HCT116 (cell line): ENCODE measurements at regions not wholly inside any gene's neighbourhood (a gene's known extent, or its start where the extent isn't known, plus 50 kb on each side); places are given as distances from the start of the nearest gene placed in this dataset.

Source experiments
- ATAC-seq: fragments of 200-7000 bp; cut with Tn5 transposase; 2 replicates; pipeline ENCODE4 v1.9.1; 2020; ENCODE audit warnings: mild to moderate bottlenecking, moderate library complexity
- BruUV-seq: library from RNA; stranded (reverse); fragments of 400-500 nt; replicated peaks from 2 replicates; lab custom pipeline; 2021; lab: Mats Ljungman, UMichigan
- CTCF ChIA-PET: fragments of 300-600 bp; sonication (Branson Sonifier 250); formaldehyde crosslinking; loops from one replicate; lab custom pipeline; 2021; ENCODE audit warnings: antibody characterized with exemption; lab: Charles Lee
- POLR2A ChIA-PET: fragments of 300-600, 350-600 bp; sonication (Branson Sonifier 250); formaldehyde crosslinking; loops from one replicate; lab custom pipeline; 2021; ENCODE audit warnings: antibody characterized with exemption; lab: Charles Lee
- RAD21 ChIA-PET, 2 experiments: fragments of 300-600 bp; sonication (Branson Sonifier 250); formaldehyde crosslinking; loops; one replicate each; lab custom pipeline; 2023; ENCODE audit warnings: low total read pairs in 2 of 2; ENCODE audit not compliant: uncharacterized antibody in 2 of 2, unreplicated experiment in 2 of 2, low non-redundant PET in 1 of 2; lab: Charles Lee
- DNase-seq: peaks from one replicate; pipeline ENCODE4 v3.0.0-alpha.2; 2010; ENCODE audit warnings: low read depth, low spot score
- H2AFZ ChIP-seq: fragments of 200-600 bp; shearing (Covaris generic), sonication (generic); 2 replicates; pipeline ENCODE4 v1.6.1; 2017; ENCODE audit warnings: low read depth, mixed run types, mixed read lengths, antibody characterized with exemption, low read length; ENCODE audit not compliant: poor library complexity, severe bottlenecking
- H3K27ac ChIP-seq: 2 replicates; pipeline ENCODE4 v1.5.1; 2012; ENCODE audit warnings: low read depth, low read length
- H3K27me3 ChIP-seq: fragments of 200-600 bp; sonication (generic); 2 replicates; pipeline ENCODE4 v1.6.1; 2016; ENCODE audit warnings: mixed run types, low read length, mixed read lengths; ENCODE audit not compliant: insufficient read depth
- H3K36me3 ChIP-seq, 2 experiments: fragments of 200-500 bp in 1 of 2; fragments of 200-600 bp in 1 of 2; sonication (Bioruptor generic) in 1 of 2; sonication (generic) in 1 of 2; 2 replicates each; pipeline versions ENCODE4 v1.5.1 to v1.6.1; 2014 to 2016; ENCODE audit warnings: low read length in 2 of 2, inconsistent platforms in 1 of 2, mixed read lengths in 1 of 2, mixed run types in 1 of 2; ENCODE audit not compliant: insufficient read depth in 2 of 2, control insufficient read depth in 1 of 2
- H3K4me1 ChIP-seq, 2 experiments: fragments of 200-600 bp in 1 of 2; sonication (generic) in 1 of 2; 2 replicates each; pipeline versions ENCODE4 v1.5.1 to v1.6.1; 2012 to 2017; ENCODE audit warnings: low read length in 2 of 2, inconsistent platforms in 1 of 2, mild to moderate bottlenecking in 1 of 2, mixed read lengths in 1 of 2, mixed run types in 1 of 2, moderate library complexity in 1 of 2; ENCODE audit not compliant: insufficient read depth in 2 of 2, control insufficient read depth in 1 of 2
- H3K4me2 ChIP-seq: fragments of 200-600 bp; sonication (generic); 2 replicates; pipeline ENCODE4 v1.6.1; 2017; ENCODE audit warnings: mixed run types, low read length, mixed read lengths
- H3K4me3 ChIP-seq, 2 experiments: fragments of 200-600 bp in 1 of 2; sonication (generic) in 1 of 2; replicated peaks in 1 of 2; 2 replicates each; pipeline ENCODE4 v1.5.1; 2011 to 2016; ENCODE audit warnings: low read length in 2 of 2, control low read depth in 1 of 2, low read depth in 1 of 2, mild to moderate bottlenecking in 1 of 2, mixed read lengths in 1 of 2, mixed run types in 1 of 2
- H3K79me2 ChIP-seq: fragments of 200-600 bp; sonication (generic); 2 replicates; pipeline ENCODE4 v1.6.1; 2017; ENCODE audit warnings: mild to moderate bottlenecking, mixed run types, low read length, moderate library complexity, mixed read lengths; ENCODE audit not compliant: insufficient read depth
- H3K9ac ChIP-seq: fragments of 200-600 bp; sonication (generic); 2 replicates; pipeline ENCODE4 v1.6.1; 2016; ENCODE audit warnings: low read length, mixed read lengths
- H3K9me2 ChIP-seq: fragments of 200-600 bp; sonication (generic), shearing (Covaris generic); 2 replicates; pipeline ENCODE4 v1.6.1; 2017; ENCODE audit warnings: mixed run types, mild to moderate bottlenecking, moderate library complexity; ENCODE audit not compliant: insufficient read depth
- H3K9me3 ChIP-seq, 2 experiments: fragments of 200-500 bp in 1 of 2; fragments of 200-600 bp in 1 of 2; sonication (Bioruptor generic) in 1 of 2; sonication (generic) in 1 of 2; 2 replicates each; pipeline ENCODE4 v1.6.1; 2014 to 2017; ENCODE audit warnings: low read length in 2 of 2, mixed read lengths in 2 of 2, inconsistent platforms in 1 of 2, low read depth in 1 of 2, mild to moderate bottlenecking in 1 of 2, mixed run types in 1 of 2, moderate library complexity in 1 of 2; ENCODE audit not compliant: control insufficient read depth in 1 of 2, insufficient read depth in 1 of 2
- H4K20me1 ChIP-seq: fragments of 200-600 bp; sonication (generic), shearing (Covaris generic); 2 replicates; pipeline ENCODE4 v1.6.1; 2017; ENCODE audit warnings: mixed run types, mild to moderate bottlenecking, moderate library complexity; ENCODE audit not compliant: insufficient read depth
- CBX3 ChIP-seq: IDR thresholded peaks from 2 replicates; pipeline ENCODE4 v1.6.1; 2012; ENCODE audit warnings: low read depth
- EGR1 ChIP-seq: IDR thresholded peaks from 2 replicates; pipeline ENCODE4 v1.6.1; 2012; ENCODE audit warnings: low read depth
- EZH2 ChIP-seq: fragments of 200-600 bp; sonication (generic); IDR thresholded peaks from 2 replicates; pipeline ENCODE4 v1.6.1; 2017; ENCODE audit warnings: antibody characterized with exemption, mixed run types
- EZH2phosphoT487 ChIP-seq: fragments of 200-600 bp; IDR thresholded peaks from 2 replicates; pipeline ENCODE4 v1.6.1; 2018; ENCODE audit warnings: antibody characterized with exemption, borderline replicate concordance
- JUND ChIP-seq: IDR thresholded peaks from 2 replicates; pipeline ENCODE4 v1.6.1; 2012
- SIN3A ChIP-seq: IDR thresholded peaks from 2 replicates; pipeline ENCODE4 v1.6.1; 2012; ENCODE audit warnings: low read depth
- SRF ChIP-seq: IDR thresholded peaks from 2 replicates; pipeline ENCODE4 v1.6.1; 2012; ENCODE audit warnings: low read depth
- TCF7L2 ChIP-seq: IDR thresholded peaks from 2 replicates; pipeline ENCODE4 v1.7.0; 2011; ENCODE audit warnings: borderline replicate concordance, inconsistent platforms; ENCODE audit not compliant: insufficient read depth, insufficient read length; ENCODE audit errors: extremely low read depth
- ZFX ChIP-seq: fragments of 450-650 bp; IDR thresholded peaks from 2 replicates; pipeline ENCODE4 v1.6.1; 2017
- intact Hi-C: fragments of 100-400 bp; cut with micrococcal nuclease; formaldehyde crosslinking; loops from 2 replicates; pipeline ENCODE4 v1.10.0; 2022
- TF ChIP-seq, protein P1 (sequence below): IDR thresholded peaks from 2 replicates; pipeline ENCODE4 v1.6.1; 2012; ENCODE audit warnings: low read depth
- TF ChIP-seq, protein P2 (sequence below): IDR thresholded peaks from 2 replicates; pipeline ENCODE4 v1.6.1; 2012

DNA sequence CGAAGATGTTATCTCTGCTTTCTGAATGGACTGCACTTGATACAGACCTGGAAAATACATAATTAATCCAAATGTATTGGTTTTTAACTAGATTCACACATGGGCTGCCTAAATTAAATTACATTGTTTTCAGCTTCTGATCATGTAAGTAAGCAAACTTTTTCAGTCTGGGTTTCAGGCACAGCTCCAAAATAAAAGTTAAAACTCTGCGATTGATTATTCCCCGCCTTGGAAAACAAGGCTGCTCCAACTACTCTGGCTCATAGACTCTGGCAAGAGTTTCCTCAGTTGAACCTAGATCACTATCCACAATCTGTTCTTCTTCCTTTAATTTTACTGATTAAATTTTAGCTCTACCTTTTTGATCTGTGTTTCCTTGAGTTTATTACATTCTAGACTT lies 526.0 kb upstream of the SPRY2 start:
- Histone ChIP-seq H3K9me2 (no peaks in the 10 kb centered on the region), H3K27me3 (no peaks in the 10 kb centered on the region), H3K79me2 (no peaks in the 10 kb centered on the region), H3K9ac (no peak overlapping the region), H3K4me3 (no peak overlapping the region), H3K9me3 (no peaks in the 10 kb centered on the region), H4K20me1 (no peaks in the 10 kb centered on the region), H2AFZ (no peak overlapping the region), H3K4me2 (no peak overlapping the region), H3K27ac (no peak overlapping the region), H3K36me3 (no peaks in the 10 kb centered on the region), H3K4me1 (no peaks in the 10 kb centered on the region)
- RAD21 ChIA-PET: no interaction called here
- no peak for DNase-seq
- CTCF ChIA-PET: no interaction called here
- no peak for ATAC-seq
- intact Hi-C loops: no loop called here
- POLR2A ChIA-PET: no interaction called here
- TF ChIP-seq, protein P1, sequence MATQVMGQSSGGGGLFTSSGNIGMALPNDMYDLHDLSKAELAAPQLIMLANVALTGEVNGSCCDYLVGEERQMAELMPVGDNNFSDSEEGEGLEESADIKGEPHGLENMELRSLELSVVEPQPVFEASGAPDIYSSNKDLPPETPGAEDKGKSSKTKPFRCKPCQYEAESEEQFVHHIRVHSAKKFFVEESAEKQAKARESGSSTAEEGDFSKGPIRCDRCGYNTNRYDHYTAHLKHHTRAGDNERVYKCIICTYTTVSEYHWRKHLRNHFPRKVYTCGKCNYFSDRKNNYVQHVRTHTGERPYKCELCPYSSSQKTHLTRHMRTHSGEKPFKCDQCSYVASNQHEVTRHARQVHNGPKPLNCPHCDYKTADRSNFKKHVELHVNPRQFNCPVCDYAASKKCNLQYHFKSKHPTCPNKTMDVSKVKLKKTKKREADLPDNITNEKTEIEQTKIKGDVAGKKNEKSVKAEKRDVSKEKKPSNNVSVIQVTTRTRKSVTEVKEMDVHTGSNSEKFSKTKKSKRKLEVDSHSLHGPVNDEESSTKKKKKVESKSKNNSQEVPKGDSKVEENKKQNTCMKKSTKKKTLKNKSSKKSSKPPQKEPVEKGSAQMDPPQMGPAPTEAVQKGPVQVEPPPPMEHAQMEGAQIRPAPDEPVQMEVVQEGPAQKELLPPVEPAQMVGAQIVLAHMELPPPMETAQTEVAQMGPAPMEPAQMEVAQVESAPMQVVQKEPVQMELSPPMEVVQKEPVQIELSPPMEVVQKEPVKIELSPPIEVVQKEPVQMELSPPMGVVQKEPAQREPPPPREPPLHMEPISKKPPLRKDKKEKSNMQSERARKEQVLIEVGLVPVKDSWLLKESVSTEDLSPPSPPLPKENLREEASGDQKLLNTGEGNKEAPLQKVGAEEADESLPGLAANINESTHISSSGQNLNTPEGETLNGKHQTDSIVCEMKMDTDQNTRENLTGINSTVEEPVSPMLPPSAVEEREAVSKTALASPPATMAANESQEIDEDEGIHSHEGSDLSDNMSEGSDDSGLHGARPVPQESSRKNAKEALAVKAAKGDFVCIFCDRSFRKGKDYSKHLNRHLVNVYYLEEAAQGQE: no peak
- TF ChIP-seq TCF7L2: no peak
- no peak for TF ChIP-seq CBX3
- TF ChIP-seq EZH2: no peak
- TF ChIP-seq, protein P2, sequence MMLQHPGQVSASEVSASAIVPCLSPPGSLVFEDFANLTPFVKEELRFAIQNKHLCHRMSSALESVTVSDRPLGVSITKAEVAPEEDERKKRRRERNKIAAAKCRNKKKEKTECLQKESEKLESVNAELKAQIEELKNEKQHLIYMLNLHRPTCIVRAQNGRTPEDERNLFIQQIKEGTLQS: no peak
- no peak for TF ChIP-seq ZFX
- no peak for TF ChIP-seq EZH2phosphoT487
- no peak for TF ChIP-seq SIN3A
- no peak for TF ChIP-seq SRF
- TF ChIP-seq JUND: no peak
- no peak for TF ChIP-seq EGR1
- BruUV-seq: no TSS peak
